ENCODE measurements at regions not wholly inside any gene's neighbourhood (a gene's known extent, or its start where the extent isn't known, plus 50 kb on each side); places are given as distances from the start of the nearest gene placed in this dataset.
"Not testable (repeated sequence)": the region's sequence is repeated elsewhere in the genome, so short reads cannot be mapped to it uniquely, and the experiment has no call there.

- no peak overlapping the region for H3K4me3 Mint-ChIP-seq (ENCODE audit: unreplicated experiment)
- no peaks in the 10 kb centered on the region for H3K9me3 Mint-ChIP-seq (ENCODE audit: unreplicated experiment)
- Histone ChIP-seq H3K9me3 (no peaks in the 10 kb centered on the region), H3K36me3 (ENCODE audit: control insufficient read depth, insufficient read depth, low read length) (no peaks in the 10 kb centered on the region), H3K4me1 (no peaks in the 10 kb centered on the region), H3K27me3 (replicated peaks; ENCODE audit: control insufficient read depth, insufficient read depth, low read length) (no peaks in the 10 kb centered on the region), H3K4me3 (ENCODE audit: low read depth, low read length) (no peak overlapping the region)
- intact Hi-C loops (cut with micrococcal nuclease; ENCODE audit: unreplicated experiment) = no loop called here
- no peaks in the 10 kb centered on the region for H3K4me1 Mint-ChIP-seq (ENCODE audit: low read depth, unreplicated experiment)
- ChIA-PET POLR2A (no interaction called here), CTCF (no interaction called here)
- no peaks in the 10 kb centered on the region for H3K36me3 Mint-ChIP-seq (ENCODE audit: insufficient read depth, unreplicated experiment)
- H3K27me3 Mint-ChIP-seq (ENCODE audit: insufficient read depth, unreplicated experiment) = no peaks in the 10 kb centered on the region
- no peak overlapping the region for H3K27ac Mint-ChIP-seq (ENCODE audit: unreplicated experiment)
- DNase-seq = no peak
- TF ChIP-seq, protein P1, sequence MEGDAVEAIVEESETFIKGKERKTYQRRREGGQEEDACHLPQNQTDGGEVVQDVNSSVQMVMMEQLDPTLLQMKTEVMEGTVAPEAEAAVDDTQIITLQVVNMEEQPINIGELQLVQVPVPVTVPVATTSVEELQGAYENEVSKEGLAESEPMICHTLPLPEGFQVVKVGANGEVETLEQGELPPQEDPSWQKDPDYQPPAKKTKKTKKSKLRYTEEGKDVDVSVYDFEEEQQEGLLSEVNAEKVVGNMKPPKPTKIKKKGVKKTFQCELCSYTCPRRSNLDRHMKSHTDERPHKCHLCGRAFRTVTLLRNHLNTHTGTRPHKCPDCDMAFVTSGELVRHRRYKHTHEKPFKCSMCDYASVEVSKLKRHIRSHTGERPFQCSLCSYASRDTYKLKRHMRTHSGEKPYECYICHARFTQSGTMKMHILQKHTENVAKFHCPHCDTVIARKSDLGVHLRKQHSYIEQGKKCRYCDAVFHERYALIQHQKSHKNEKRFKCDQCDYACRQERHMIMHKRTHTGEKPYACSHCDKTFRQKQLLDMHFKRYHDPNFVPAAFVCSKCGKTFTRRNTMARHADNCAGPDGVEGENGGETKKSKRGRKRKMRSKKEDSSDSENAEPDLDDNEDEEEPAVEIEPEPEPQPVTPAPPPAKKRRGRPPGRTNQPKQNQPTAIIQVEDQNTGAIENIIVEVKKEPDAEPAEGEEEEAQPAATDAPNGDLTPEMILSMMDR (IDR thresholded peaks at IDR 0.05; ENCODE audit: insufficient read depth in 1 of 2, low read depth in 1 of 2, low read length in 1 of 2, severe bottlenecking in 1 of 2, unreplicated experiment in 1 of 2) = no peak
- BruUV-seq (replicated peaks) = no TSS peak
Measured at GRCh38 chr4:130031858-130032257, 935.9 kb downstream of the C4orf33 start.

DNA sequence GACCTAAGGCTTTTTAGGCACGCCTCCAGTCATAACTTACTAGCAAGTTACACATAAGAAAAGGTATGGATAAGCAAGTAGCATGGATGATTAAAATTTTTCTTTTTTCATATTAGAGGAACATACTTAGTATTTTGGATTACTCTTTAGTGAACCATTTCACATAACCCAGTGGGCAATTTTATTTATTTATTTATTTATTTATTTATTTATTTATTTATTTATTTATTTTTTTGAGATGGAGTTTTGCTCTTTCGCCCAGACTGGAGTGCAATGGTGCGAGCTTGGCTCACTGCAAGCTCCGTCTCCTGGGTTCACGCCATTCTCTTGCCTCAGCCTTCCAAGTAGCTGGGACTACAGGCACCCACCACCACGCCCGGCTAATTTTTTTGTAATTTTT is 937.7 kb downstream of the C4orf33 start:
- POLR2A ChIA-PET; H3K9me3 Mint-ChIP-seq (ENCODE audit: unreplicated experiment); CTCF ChIA-PET: not testable (repeated sequence)

DNA sequence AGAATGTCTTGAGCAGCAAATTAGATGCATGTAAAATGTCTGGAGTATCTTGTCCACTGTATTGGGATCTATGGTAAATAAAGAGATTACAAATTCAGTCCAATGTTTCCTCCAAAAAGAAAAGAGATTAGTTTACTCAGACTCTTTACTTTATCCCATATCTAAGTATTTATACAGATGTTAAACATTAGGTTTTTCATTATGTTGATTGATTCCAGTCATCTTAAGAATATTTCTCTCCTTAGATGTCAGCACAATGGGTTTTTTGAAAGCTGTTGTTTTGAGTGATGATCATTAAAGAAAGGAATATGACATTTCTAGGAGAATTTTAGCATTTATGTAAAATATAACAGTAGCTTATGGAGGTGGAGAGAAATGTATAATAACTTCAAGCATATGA is 938.9 kb downstream of the C4orf33 start:
- Histone ChIP-seq H3K4me3 (ENCODE audit: low read depth, low read length) (no peak overlapping the region), H3K9me3 (no peaks in the 10 kb centered on the region), H3K36me3 (ENCODE audit: control insufficient read depth, insufficient read depth, low read length) (no peaks in the 10 kb centered on the region), H3K4me1 (no peaks in the 10 kb centered on the region), H3K27me3 (replicated peaks; ENCODE audit: control insufficient read depth, insufficient read depth, low read length) (no peaks in the 10 kb centered on the region)
- POLR2A ChIA-PET = no interaction called here
- H3K4me3 Mint-ChIP-seq (ENCODE audit: unreplicated experiment) = no peak overlapping the region
- no peaks in the 10 kb centered on the region for H3K27me3 Mint-ChIP-seq (ENCODE audit: insufficient read depth, unreplicated experiment)
- CTCF ChIA-PET = no interaction called here
- intact Hi-C loops (cut with micrococcal nuclease; ENCODE audit: unreplicated experiment) = no loop called here
- DNase-seq = no peak
- no peaks in the 10 kb centered on the region for H3K9me3 Mint-ChIP-seq (ENCODE audit: unreplicated experiment)
- no TSS peak for BruUV-seq (replicated peaks)
- no peak overlapping the region for H3K27ac Mint-ChIP-seq (ENCODE audit: unreplicated experiment)
- H3K4me1 Mint-ChIP-seq (ENCODE audit: low read depth, unreplicated experiment) = no peaks in the 10 kb centered on the region
- H3K36me3 Mint-ChIP-seq (ENCODE audit: insufficient read depth, unreplicated experiment) = no peaks in the 10 kb centered on the region
- TF ChIP-seq, protein P1 (IDR thresholded peaks at IDR 0.05; ENCODE audit: insufficient read depth in 1 of 2, low read depth in 1 of 2, low read length in 1 of 2, severe bottlenecking in 1 of 2, unreplicated experiment in 1 of 2) = no peak

More for the DNA sequence above, 937.7 kb downstream of the C4orf33 start:
- intact Hi-C loops (cut with micrococcal nuclease; ENCODE audit: unreplicated experiment); H3K27me3 ChIP-seq (replicated peaks; ENCODE audit: control insufficient read depth, insufficient read depth, low read length); BruUV-seq (replicated peaks); DNase-seq; H3K36me3 ChIP-seq (ENCODE audit: control insufficient read depth, insufficient read depth, low read length); H3K4me3 ChIP-seq (ENCODE audit: low read depth, low read length); H3K4me1 Mint-ChIP-seq (ENCODE audit: low read depth, unreplicated experiment); H3K4me1 ChIP-seq; H3K36me3 Mint-ChIP-seq (ENCODE audit: insufficient read depth, unreplicated experiment); H3K4me3 Mint-ChIP-seq (ENCODE audit: unreplicated experiment); H3K27ac Mint-ChIP-seq (ENCODE audit: unreplicated experiment); H3K27me3 Mint-ChIP-seq (ENCODE audit: insufficient read depth, unreplicated experiment); H3K9me3 ChIP-seq: not testable (repeated sequence)

GRCh38 chr4:130035391-130035790 is 939.4 kb downstream of the C4orf33 start:
- no peaks in the 10 kb centered on the region for H3K9me3 ChIP-seq
- no peak overlapping the region for H3K4me3 ChIP-seq (ENCODE audit: low read depth, low read length)
- no peaks in the 10 kb centered on the region for H3K36me3 ChIP-seq (ENCODE audit: control insufficient read depth, insufficient read depth, low read length)
- POLR2A ChIA-PET = no interaction called here
- Mint-ChIP-seq H3K4me3 (ENCODE audit: unreplicated experiment) (no peak overlapping the region), H3K4me1 (ENCODE audit: low read depth, unreplicated experiment) (no peaks in the 10 kb centered on the region), H3K36me3 (ENCODE audit: insufficient read depth, unreplicated experiment) (no peaks in the 10 kb centered on the region), H3K27ac (ENCODE audit: unreplicated experiment) (no peak overlapping the region), H3K9me3 (ENCODE audit: unreplicated experiment) (no peaks in the 10 kb centered on the region), H3K27me3 (ENCODE audit: insufficient read depth, unreplicated experiment) (no peaks in the 10 kb centered on the region)
- intact Hi-C loops (cut with micrococcal nuclease; ENCODE audit: unreplicated experiment) = no loop called here
- DNase-seq = no peak
- no TSS peak for BruUV-seq (replicated peaks)
- no peaks in the 10 kb centered on the region for H3K4me1 ChIP-seq
- H3K27me3 ChIP-seq (replicated peaks; ENCODE audit: control insufficient read depth, insufficient read depth, low read length) = no peaks in the 10 kb centered on the region
- CTCF ChIA-PET = no interaction called here
- TF ChIP-seq, protein P1 (IDR thresholded peaks at IDR 0.05; ENCODE audit: insufficient read depth in 1 of 2, low read depth in 1 of 2, low read length in 1 of 2, severe bottlenecking in 1 of 2, unreplicated experiment in 1 of 2) = no peak

GRCh38 chr4:130037866-130038265 is 941.9 kb downstream of the C4orf33 start:
- H3K27me3 Mint-ChIP-seq (ENCODE audit: insufficient read depth, unreplicated experiment); H3K27ac Mint-ChIP-seq (ENCODE audit: unreplicated experiment); H3K27me3 ChIP-seq (replicated peaks; ENCODE audit: control insufficient read depth, insufficient read depth, low read length); CTCF ChIA-PET; H3K36me3 Mint-ChIP-seq (ENCODE audit: insufficient read depth, unreplicated experiment); H3K36me3 ChIP-seq (ENCODE audit: control insufficient read depth, insufficient read depth, low read length); H3K4me1 ChIP-seq; POLR2A ChIA-PET; H3K9me3 Mint-ChIP-seq (ENCODE audit: unreplicated experiment); BruUV-seq (replicated peaks); intact Hi-C loops (cut with micrococcal nuclease; ENCODE audit: unreplicated experiment); DNase-seq; H3K4me3 Mint-ChIP-seq (ENCODE audit: unreplicated experiment); H3K4me1 Mint-ChIP-seq (ENCODE audit: low read depth, unreplicated experiment); H3K9me3 ChIP-seq; H3K4me3 ChIP-seq (ENCODE audit: low read depth, low read length): not testable (repeated sequence)

Data from Caco-2 (cell line).